UCSD-AML1 (cell line): ENCODE measurements at regions not wholly inside any gene's neighbourhood (a gene's known extent, or its start where the extent isn't known, plus 50 kb on each side); places are given as distances from the start of the nearest gene placed in this dataset.

ENCODE experiments used
- DNase-seq: peaks from one replicate; lab custom pipeline; 2025; ENCODE audit not compliant: unreplicated experiment; lab: John Stamatoyannopoulos, UW

DNA sequence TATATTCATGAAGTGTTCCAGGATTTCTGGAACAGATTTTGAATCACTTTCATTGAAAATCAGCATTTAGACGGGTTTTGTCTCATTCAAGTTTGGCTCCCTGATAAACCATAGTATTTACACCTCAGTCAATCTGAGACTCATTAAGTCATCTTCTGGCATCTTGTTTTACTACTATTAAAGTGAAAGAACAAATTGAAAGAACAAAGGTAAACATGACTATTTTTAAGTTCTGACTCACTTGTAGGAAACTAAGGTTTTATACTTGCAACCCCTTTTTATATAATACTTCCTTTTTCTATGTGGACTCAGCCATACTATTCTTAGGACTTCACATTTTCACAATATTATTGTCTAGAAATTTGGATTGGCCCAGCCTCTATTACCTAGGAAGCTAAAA is 854.4 kb downstream of the SQOR start:
- DNase-seq = no peak

DNA sequence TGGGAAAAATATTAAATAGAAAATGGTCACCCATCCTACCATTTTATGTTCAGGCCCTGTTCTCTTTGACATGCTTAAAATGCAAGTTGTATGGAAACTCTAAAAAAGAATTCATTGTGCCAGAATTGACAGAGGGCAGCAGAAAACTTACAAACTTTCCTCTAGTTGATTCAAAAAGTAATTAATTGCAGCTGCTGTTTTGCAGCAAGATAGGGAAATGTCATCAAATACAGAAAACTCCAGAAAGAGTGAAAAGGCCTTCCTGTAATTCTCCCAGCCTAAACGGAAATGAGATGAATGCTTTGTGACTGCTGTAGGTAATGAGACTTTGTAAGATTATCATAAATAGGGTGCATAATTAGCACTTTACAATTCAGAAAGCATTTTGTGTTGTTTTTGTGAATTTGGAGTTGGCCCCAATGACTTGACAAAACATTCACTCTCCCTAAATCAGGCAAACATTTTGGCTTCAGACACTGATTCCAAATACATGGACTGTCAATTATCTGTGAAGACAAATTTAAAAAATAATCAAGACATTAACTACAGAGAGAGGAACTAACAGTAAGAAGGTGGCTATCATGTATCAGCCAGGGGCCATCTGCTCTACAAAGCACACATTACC is 861.8 kb downstream of the SQOR start:
- DNase-seq = no peak

DNA sequence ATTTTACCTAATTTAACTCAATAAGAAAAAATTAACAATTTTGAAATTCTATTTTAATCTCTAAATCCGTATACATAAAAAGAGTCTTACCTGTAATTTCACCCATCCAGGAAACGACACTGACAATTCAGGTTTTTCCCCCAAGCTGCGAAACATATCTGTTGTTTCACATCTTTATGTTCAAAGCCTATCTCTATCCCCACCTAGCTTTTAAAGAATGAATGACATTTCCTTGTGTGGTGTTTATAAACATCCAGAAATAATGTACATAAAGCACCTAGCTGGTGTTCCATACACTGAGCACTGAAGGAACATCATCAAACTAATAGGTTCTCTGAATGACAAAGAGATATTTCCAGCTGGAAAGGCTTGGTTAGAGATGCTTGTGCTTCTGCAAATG is 867.8 kb downstream of the SQOR start:
- no peak for DNase-seq

DNA sequence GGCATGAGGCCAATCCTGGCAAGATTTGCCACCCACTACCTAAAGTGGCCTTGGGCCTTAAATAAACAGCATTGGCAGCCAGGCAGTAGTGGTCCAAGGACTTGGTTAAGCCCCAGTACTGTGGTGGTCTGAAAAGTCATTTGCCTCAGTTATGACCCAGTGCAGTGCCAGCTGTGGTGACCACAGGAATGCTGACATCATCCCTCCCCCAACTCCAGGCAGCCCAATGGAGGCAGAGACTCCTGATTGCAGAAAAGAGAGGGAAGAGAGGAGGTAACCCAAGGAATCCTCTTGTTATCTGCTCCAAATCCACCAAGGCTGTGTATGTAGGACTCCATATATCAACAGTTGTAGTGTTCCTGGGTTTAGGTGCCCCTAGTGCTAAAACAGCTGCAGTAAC is 883.6 kb downstream of the SQOR start:
- no peak for DNase-seq

DNA sequence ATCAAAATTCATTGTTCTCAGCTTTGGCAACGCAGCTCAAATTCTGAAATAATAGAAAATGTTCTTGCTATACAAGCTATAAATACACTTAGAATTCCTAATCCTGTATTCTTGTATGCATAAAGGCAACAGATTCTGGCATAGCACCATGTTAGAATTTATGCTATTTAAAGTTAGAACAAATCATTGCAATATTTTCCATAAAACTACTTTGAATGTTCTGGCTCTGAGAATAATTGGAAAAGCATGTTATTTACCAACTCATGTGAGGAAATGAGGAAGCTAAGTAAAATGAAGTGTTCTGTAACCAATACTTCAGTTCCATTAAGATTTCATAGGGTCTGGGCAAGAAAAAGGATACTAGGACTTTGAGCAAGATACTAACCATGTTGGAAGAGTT is 888.9 kb downstream of the SQOR start:
- no peak for DNase-seq

DNA sequence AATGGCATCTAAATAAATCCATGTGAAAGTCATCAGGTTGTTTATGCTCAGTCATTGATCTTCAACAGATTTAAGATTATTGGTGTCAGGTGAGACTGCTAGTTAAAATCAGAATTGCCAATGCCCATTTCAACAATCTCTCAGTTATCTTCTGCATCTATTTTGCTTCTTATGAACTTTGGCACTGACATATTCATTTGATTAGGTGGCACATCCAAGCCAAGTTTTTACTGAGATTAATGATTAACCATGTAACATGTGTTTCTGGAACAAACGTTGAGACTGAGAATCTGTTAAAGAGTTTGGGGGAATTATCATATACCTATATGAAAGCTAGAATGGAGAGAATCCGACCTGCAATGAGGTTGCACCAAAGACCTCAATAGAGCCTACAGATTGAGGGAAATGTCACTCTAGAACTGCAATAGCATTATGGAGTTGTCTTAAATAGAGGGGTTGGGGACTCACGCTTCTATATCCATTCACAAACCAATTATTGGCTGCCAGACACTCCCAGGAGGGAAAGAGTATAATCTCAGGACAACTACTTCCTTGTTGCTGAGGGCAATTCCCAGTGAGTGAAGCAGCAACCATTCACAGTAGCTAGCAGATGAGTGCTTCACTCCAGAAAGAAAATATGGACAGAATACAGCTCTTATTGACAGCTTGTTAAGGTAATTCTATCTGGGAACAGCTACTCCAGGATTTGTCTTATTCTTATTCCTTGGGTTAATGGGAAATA is 891.3 kb downstream of the SQOR start:
- DNase-seq = no peak

DNA sequence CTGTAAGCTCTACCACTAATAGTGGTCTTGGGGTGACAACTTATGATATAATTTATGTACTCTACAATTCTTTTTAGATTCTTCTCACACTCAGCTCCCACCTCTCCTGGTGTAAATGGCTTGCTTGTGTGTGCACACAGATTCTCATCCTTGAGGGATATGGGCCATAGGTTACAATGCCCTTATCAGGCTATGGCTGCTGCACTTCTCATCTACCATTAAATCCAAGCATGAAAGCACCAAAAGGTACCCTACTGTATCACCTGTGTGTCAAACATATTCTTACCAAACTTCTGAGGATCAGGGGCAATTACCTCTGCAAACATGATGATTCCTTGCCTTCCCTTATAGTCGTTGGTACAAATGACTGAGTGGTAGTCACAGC is 891.9 kb downstream of the SQOR start:
- DNase-seq = no peak

DNA sequence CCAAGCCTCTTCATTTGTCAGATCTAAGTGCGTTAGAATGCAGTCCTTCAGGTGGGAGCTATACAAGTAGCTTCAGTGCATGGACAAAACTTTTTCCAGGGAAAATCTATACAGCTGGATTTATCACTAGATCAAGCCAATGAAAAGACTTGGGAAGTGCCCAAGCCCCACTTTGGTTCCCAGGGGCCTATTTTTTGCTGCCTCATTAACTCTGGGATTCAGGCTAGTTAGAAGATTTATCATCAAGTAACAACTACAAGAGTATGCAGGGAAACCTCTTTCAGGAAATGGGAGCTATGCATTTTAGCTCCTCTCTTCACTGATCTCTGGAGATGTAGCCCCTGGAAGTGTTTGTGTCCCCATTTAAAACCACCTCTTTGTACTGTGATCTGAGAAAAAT is 908.8 kb downstream of the SQOR start:
- no peak for DNase-seq

DNA sequence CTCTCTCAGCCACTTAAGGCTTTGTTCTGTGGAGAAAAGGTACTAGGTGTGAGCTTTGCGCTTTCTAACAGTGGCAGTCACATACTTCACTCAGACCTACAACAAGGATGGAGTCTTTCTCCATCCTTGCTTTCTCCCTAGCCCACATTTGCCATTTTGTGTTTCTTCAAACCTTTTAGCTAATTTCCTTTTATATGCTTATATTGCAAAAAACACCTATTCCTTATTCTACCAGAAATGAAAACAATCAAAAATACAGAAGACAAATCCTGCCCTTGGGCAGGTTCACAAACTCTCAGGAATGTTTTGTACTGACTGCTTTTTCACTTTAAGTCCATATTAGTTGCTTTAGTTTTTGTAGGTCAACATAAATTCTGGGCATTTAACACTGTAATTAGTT is 914.2 kb downstream of the SQOR start:
- DNase-seq = no peak

DNA sequence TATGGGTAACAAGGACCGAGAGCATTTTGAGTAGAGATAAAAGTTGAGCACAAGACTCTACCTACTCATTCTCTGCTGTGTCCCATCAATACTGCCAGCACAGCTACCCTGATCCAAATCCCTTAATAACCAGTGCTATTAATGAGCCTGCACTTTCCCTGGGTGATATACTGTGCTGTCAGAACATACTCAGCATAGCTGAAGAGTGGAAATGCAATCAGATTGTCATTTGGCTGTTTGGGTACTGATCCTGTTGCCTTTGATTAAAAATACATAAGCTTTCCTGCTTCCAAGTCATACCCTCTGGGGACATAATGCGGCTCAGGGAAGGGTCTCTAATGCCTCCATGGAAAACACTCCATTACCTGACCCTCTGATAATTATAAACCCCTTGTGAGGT is 917.5 kb downstream of the SQOR start:
- no peak for DNase-seq

DNA sequence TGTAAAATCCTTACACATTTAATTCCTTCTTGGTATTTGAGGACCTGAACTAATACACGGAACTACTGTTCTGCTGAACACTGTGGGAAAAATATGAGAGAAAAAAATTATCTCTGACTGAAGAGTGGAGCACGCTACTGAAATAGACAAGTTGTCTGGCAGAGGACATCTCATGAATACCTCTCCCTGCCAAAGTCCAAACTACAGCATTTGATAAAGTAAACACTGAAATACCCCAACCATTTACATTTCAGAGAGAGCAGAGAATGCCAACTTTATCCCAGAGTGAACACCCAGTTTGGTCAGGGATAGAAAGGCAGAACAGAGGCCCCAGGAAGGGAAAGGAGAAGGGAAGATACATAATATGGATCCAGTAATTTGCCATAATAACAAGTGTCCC is 920.7 kb downstream of the SQOR start:
- DNase-seq = no peak

DNA sequence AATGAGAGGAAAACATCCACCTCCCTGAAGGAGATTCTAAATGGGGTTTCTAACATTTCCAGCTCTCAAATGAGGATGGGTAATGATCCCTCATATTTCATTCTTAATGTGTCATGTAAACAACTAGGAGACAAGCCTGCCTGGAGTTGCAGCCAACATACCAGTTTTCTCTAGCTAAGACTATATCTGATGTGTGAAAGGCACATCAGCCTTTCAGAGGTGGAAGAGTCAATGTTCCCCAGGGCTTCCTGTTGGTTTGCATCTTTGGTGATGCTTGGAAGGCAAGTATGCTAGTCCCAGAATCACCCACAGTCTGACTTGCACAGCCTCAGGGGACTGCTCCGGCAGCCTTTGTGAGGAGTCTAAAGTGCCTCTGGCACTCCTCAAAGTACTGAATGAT is 921.2 kb downstream of the SQOR start:
- no peak for DNase-seq

DNA sequence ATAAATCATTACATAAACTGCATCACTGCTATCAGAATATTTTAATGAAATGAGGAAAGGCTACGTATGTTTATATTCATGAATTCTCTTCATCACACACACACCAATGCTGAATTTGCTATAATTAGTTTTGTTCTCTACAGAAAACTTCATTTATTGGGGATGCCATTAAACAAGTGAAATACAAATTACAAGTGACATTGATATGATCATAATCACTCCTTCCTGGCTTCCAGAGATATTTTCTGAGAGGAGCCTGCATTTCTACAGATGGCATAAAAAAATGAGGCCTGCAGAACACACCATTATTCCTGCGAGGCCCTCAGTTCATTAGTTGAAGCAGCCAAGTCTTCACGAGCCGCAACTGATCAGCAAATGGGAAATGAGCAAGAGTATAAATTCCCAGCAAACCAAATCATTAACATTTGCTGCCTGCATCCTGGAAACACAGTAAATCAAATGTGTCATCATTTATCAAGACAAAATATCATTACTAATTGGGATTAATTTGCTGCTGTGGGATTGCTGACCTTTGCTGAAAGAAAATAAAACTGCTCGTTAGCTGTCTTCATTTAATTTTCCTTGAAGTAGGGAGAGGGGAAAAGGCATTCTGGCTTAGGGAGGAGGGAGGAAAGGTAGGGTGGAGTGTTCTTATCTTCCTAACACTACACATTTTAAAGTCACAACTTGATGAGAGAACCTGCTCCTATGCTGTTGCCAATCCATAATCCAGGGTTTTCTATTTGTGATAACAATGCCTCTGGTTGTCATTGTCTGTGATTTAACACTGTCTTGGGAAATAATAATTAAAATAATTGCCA is 921.9 kb downstream of the SQOR start:
- no peak for DNase-seq

DNA sequence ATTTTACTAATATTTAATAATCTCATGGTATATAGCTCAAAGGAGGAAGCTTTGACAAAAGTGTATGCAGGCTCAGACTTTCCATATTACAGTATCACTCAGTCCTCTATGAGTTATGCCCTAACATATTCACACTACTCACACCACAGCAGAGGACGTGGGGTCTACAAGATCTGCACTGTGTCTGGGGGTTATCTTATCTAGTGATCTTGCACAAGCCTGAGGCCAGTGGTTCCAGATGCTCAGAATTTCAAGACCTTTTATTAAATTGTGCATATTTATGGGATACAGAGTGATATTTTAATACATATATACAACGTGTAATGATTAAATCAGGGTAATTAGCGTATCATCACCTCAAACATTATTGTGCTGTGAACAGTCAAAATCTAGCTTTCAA is 933.1 kb downstream of the SQOR start:
- DNase-seq = no peak

DNA sequence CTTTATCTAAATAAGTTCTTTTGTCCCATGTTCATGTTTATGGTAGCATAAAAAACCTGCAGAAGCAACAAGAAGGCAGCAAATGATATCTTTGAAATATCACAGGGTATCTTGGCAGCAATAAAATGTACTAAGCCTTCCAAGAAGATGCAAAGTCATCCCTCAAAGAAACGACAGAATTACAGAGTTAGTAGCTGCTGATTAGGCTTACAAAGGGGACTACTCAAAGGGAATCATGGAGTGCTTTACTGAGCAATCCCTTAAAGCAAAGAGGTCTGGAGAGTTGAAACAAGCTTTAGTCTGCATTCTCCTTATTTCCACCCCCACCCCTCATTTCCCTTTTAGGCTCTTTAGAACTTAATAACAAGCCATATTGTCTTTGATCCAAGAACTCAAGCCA is 935.0 kb downstream of the SQOR start:
- no peak for DNase-seq

DNA sequence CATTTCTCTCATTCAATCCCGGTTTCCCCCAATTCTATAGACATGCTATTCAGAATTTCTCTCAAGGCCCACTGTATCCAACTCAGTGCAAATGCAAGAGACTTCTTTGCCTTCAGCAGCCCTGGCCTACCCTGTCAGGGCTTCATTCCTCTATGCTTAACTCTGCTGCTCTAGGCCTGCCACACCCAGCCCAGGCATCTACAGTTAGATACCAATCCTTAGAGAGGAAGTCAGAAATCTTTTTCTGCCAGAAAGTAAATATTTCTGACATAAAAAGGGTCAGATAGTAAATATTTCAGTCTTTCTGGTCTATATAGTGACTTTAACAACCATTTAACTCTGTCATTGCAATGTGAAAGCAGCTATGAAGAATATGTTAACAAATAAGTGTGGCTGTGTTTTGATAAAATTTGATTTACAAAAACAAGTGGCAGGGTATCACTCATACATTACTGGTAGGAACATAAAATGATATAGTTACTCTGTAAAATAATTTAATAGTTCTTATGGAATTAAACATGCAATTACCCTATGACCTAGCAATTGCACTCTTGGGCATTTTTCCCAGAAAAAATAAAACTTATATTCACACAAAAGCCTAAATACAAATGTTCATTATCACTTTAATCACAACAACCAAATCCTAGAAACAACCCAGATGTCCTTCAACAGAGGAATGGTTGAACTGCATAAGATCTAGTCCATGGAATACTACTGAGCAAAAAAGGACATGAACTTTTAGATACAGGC is 942.0 kb downstream of the SQOR start:
- DNase-seq = no peak

DNA sequence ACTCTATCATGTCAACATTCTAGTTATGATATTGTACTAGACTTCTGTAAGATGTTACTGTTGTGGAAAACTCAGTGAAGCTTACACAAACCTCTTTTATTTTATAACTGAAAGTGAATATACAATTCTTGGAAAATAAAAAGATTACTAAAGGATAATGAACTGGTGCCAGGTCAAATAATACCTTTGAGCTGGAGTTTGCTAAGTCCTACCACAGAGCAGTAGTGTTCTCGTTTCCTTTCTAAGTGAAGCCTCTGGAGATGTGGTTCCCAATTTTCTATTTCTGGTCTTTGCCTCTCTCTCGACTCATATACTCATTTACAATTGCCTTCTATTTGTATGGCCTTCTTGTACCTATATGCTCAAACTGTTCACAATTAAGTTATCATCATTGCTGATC is 942.9 kb downstream of the SQOR start:
- DNase-seq = no peak

DNA sequence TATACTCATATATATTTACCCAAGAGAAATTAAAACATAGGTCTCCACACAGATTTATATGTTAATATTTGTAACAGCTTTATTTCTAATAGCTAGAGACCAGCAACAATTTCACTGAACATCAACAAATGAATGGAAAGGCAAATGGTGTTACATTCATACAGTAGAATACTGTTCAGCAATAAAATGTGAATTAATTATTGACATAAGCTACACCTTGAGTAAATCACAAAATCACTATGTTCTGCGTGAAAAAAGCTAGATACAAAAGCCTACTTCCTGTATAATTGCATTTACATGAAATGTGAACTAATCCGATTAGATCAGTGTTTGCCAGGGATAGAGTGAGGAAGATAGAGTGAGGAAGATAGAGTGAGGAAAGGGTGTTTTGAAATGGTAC is 945.7 kb downstream of the SQOR start:
- DNase-seq = no peak

DNA sequence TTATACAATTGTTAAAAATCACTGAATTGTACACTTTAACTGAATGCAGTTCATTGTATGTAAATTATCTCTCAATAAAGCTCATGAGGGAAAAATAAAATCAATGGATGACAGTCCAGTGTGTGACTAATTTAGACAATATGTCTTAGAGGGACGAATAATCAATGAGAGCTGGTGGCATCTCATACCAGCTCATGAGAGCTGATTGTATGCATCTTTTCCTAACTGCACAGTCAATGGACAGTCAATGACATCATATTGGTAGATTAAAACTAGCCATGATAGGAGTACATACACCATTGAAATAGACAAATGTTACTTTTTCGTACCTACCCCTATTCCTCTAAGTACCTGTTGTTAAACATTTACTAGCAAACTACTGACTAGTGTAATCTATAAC is 946.1 kb downstream of the SQOR start:
- no peak for DNase-seq

DNA sequence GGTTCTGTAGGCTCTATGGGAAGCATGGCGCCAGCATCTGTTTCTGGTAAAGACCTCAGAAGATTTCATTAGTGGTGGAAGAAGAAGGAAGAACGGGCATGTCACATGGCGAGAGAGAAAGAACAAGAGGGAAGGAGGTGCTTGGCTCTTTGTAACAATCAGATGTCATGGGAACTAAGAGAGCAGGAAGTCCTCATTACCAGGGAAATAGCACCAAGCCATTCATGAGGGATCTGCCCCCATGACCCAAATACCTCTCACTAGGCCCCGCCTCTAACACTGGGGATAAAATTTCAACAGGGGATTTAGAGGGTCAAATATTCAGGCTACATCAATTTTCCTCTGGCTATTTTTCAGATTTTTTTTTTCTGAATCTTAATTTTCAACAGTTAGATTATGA is 954.3 kb downstream of the SQOR start:
- DNase-seq = no peak

DNA sequence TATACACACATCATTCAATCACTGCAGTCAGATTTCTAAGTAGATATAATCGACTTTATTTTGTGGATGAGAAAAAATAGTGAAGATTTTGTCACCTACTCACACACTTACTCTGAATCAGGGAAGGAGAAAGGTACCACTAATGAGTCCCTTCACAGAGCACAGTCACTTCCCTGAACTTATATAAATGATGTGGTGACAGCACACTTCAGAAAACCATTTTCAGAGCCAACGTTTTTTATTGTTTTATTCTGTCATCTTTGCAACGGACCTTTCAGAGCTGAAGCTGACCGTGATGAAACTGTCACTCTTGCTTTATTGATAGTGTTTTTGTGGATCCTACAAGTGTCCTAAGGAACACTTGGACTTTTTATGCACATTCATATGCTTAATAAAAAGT is 956.6 kb downstream of the SQOR start:
- no peak for DNase-seq

DNA sequence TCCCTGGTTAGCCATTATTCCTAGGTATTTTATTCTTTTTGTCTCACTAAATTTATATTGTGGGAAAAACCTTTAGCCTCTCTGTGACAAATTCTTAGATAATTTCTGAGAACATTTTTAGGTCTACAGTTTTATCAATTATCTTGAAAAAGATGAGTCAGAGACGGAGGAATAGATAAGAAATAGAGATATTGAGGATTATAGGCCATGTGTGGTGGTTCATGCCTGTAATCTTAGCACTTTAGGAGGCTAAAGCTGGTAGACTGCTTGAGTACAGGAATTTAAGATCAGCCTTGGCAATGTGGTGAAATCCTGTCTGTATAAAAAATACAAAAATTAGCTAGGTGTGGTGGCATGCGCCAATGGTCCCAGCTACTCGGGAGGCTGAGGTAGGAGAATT is 960.2 kb downstream of the SQOR start:
- no peak for DNase-seq
